Activated gamma-delta T cell (primary cell): ENCODE measurements at regions not wholly inside any gene's neighbourhood (a gene's known extent, or its start where the extent isn't known, plus 50 kb on each side); places are given as distances from the start of the nearest gene placed in this dataset.
"Not testable (repeated sequence)": the region's sequence is repeated elsewhere in the genome, so short reads cannot be mapped to it uniquely, and the experiment has no call there.

Source experiments
- DNase-seq: peaks from one replicate; lab custom pipeline; 2025; lab: John Stamatoyannopoulos, UW

DNA sequence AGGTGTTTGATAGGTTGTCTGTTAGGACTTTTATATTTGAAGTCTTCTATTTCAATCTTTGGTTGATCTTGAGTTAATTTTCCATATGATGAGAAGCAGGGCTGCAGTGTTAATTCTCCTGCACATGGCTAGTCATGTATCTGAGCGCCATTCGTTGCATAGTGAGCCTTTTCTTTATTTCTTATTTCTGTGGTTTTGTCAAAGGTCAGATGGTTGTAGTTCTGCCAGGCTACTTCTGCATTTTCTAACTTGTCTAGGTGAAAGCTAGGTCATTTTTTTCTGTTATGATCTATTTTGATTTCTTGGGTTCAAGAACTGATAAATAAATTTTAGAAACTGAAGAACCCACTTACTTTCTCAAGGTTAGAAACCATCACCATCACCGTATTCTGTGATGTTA lies 56.7 kb downstream of the CCDC74A start:
- DNase-seq = no peak

DNA sequence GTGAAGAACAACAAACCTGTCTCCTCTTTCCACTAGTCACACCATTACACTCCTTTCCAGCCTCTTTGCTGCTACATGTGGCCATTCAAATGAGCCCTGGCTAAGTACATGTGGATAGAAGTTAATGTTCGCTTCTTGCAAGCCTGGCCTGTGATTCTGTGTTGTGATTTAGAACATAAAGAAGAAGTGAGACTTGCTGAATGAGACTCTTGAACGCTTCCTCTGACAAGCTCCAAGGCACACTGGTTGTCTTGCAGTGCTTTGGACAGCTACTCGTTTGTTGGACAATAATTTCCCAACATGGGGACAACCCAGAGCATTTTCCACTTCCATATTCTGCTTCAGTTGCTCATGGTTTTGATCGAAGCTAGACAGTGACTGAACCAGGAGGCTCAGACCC lies 57.3 kb downstream of the CCDC74A start:
- DNase-seq = no peak

DNA sequence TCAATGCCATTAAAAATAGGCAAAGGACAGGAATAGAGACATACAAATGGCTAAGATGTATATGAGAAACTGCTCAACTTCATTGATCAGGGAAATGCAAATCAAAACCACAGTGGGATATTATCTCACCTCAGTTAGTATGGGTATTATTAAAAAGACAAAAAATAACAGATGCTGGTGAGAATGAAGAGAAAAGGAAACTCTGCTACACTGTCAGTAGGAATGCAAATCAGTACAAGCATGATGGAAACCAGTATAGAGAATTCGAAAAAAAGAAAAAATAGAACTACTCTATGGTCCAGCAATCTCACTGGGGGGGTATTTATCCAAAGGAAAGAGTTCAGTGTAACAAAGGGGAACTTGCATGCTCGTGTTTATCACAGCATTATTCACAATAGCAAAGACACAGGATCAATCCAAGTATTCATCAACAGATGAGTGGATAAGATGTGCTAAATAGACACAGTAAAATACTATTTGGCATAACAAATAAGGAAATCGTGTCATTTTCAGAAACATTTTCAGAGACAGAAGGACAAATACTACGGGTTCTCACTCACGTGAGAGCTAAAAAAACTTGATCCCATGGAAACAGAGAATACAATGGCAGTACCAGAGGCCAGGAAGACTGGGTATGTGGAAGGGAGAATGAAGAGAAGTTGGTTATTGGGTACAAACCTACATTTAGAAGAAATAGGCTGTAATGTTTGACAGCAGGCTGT lies 60.6 kb downstream of the CCDC74A start:
- DNase-seq = no peak

DNA sequence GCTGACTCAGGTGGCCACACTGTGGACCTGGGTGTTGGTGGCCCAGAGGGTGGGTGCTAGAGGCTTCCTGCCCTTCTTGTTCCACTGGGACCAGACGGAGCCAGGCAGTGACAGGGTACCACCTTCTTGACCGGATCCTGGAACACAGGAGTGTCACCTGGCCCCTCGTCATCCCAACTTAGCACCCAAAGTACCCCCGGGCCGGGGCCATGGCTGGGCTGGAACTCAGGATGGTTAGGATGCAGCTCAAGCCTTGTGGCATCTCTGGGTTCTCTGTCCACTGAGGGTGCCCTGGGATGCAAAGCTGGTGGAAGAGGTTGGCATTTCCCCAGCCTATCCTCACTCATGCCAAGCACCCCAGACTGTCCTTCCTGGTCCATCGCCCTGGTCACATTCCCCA lies 61.4 kb downstream of the CCDC74A start:
- DNase-seq = not testable (repeated sequence)

DNA sequence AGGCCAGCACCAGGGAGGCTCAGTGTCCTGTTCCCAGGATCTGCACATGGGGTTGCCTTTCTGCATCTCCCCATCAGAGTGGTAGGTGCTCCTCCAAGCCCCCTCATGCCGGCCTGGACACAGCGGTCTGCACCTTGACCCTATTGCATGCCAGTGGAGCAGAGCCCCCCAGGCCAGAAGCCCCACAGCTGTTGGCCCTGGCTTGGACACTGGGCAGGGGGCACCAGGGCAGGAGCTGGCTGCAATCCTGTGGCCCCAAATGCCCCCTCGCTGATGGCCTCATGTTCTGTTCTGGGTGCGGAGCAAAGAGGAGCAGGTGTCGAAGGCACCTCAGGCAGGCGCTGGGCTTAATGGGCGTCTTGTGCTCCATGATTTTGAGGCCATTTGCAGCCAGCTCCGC lies 62.7 kb downstream of the CCDC74A start:
- no peak for DNase-seq

DNA sequence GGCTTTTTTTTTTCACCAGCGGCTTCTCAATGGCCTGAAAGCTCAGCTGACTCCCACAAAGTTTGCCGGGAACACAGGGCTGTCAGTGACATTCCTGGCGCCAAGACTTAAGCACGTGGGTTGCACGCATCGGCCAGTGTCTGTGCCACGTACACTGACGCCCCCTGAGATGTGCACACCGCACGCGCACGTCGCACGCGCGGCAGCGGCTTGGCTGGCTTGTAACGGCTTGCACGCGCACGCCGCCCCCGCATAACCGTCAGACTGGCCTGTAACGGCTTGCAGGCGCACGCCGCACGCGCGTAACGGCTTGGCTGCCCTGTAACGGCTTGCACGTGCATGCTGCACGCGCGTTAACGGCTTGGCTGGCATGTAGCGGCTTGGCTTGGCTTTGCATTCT lies 63.2 kb downstream of the CCDC74A start:
- no peak for DNase-seq

DNA sequence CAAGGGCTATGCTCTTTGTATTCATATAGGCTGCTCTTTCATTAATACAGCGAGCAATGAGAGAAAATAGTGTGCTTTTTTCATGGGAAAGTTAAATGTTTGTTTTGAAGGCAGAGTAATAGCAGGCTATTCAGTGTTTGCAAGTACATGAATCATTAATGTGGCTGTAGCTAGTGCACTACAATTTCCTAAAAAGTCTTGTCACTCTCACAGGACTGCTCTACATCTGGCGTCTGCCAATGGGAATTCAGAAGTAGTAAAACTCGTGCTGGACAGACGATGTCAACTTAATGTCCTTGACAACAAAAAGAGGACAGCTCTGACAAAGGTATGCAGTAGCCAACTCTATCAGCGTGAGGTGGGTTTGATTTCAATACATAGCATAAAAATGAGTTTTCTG lies 68.9 kb downstream of the CCDC74A start:
- not testable (repeated sequence) for DNase-seq

DNA sequence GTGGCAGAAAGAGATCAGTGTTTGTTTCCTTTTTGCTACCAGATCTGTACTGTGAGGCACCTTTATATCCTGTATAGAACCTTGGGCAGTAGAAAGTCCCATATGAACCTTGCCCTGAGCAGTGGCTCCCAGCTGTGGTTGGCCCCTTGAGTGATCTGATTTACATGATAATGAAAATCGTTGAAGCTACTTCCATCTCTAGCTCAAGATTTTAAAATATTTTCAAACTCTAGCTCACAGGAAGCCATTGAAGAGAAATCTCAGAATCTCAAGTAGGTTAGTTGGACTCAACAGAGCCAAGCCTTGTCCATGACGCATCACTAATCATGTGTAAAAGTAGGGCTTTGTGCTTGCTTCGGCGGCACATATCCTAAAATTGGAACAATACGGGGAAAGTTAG lies 74.8 kb downstream of the CCDC74A start:
- DNase-seq = not testable (repeated sequence)

DNA sequence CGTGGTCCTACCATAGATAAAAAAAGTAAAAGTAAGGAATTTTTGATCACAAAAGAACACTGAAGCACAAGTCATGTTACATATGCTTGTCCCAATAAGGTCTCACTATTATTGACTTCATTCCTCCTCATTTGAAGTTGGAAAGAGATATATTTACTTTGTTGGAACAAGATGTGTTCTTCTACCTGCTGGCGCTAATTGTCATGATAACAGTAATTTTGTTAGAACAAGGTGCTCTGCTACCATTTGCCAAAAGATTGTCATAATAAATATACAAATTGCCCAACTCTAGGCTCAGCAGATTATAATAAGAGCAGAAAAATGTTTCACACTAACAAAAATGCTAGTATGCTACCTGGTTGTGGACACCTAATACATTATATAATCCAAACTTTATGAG lies 77.0 kb downstream of the CCDC74A start:
- DNase-seq = not testable (repeated sequence)

DNA sequence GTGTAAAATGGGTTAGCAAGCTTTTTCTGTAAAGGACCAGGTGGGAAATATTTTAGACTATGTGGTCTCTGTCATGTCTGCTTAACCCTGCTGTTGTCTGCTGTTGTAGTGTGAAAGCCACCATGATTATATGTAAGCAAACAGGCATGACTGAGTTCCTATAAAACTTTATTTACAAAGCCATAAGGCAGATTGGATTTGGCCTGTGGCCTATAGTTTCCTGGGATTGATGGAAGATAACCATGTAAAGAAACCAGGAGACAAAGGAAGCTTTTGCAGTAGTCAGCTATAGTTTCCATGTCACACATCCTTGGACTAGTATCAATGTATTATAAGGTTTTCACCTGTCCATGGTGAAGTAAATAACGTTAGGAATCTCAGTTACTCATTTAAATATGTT lies 78.7 kb downstream of the CCDC74A start:
- DNase-seq = not testable (repeated sequence)

DNA sequence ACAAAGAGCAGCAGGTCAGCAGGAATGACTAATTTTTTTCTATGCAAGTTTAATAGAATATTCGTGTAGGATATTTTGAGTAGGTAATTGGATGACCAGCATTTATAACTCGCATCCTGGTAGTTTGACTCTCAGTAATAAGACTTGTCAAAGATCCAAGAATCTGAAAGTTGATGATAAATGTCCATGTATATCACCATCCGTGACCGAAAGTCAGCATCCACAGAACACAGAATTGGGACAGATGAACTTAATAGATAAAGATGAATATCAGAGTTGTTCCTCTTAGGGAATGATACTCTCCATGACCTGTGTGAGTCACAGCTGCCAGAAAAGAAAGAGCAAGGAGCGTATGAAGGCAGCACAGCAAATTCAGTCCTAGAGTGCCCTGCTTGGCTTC lies 79.4 kb downstream of the CCDC74A start:
- DNase-seq = not testable (repeated sequence)

DNA sequence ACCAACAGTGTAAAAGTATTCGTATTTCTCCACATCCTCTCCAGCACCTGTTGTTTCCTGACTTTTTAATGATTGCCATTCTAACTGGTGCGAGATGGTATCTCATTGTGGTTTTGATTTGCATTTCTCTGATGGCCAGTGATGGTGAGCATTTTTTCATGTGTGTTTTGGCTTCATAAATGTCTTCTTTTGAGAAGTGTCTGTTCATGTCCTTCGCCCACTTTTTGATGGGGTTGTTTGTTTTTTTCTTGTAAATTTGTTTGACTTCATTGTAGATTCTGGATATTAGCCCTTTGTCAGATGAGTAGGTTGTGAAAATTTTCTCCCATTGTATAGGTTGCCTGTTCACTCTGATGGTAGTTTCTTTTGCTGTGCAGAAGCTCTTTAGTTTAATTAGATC lies 86.9 kb downstream of the CCDC74A start:
- not testable (repeated sequence) for DNase-seq

DNA sequence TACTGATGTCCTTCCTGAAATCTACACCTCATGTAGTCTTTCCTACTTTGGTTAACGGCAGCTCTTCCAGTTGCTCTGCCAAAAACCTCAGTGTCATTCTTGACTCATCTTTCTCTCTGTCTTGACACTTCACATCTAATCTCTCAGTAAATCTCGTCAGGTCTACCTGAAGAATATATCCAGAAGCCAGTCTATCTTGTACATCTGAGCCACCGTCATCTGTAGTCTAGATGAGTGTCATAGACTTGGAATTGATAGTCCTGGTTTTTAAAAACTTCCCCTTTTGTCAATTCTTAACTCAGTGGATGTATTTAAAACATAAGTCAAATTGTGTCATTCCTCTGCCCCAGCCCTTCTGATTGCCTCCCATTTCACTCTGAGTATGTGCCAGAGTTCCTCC lies 90.6 kb downstream of the CCDC74A start:
- not testable (repeated sequence) for DNase-seq

DNA sequence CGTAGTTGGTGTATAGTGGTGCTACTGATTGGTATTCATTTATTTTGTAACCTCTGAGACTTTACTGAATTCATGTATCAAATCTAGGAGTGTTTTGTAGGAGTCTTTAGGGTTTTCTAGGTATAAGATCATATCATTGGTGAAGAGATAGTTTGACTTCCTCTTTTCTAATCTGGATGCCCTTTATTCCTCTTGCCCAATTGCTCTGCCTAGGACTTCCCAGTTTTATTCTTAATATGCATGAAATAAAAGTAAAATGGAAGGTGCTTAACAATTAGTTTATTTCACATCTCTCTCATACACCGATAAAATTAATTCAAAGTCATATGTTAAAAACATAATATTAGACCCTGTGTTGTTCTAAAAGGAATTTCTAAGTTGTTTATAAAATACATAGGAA lies 95.2 kb downstream of the CCDC74A start:
- not testable (repeated sequence) for DNase-seq

DNA sequence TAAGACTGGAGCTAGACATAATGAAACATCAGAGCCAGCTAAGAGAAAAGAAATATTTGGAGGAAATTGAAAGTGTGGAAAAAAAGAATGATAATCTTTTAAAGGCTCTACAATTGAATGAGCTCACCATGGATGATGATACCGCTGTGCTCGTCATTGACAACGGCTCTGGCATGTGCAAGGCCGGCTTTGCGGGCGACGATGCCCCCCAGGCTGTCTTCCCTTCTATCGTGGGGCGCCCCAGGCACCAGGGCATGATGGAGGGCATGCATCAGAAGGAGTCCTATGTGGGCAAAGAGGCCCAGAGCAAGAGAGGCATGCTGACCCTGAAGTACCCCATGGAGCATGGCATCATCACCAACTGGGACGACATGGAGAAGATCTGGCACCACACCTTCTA lies 98.3 kb downstream of the CCDC74A start:
- DNase-seq = not testable (repeated sequence)

DNA sequence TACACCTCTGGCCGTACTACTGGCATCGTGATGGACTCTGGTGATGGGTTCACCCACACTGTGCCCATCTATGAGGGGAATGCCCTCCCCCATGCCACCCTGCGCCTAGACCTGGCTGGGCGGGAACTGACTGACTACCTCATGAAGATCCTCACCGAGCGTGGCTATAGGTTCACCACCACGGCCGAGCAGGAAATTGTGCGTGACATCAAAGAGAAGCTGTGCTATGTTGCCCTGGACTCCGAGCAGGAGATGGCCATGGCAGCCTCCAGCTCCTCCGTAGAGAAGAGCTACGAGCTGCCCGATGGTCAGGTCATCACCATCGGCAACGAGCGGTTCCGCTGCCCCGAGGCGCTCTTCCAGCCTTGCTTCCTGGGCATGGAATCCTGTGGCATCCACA lies 98.9 kb downstream of the CCDC74A start:
- not testable (repeated sequence) for DNase-seq

DNA sequence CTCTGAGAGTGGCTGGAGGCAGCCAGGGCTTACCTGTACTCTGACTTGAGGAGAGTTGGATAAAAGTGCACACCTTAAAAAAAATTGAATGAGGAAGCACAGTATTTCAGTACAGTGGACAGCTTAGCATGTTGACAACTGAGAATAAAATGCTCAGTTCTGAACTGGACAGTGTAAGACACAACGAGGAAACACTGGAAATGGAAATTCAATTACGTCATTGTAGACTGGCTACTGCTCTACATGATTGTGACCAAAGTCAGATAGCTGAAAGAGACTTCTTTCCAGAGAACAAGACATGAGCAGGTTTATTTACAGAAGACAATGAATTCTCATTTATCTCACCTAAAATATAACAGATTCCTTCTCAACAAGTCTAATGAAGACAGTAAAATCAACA lies 100.1 kb downstream of the CCDC74A start:
- DNase-seq = not testable (repeated sequence)

DNA sequence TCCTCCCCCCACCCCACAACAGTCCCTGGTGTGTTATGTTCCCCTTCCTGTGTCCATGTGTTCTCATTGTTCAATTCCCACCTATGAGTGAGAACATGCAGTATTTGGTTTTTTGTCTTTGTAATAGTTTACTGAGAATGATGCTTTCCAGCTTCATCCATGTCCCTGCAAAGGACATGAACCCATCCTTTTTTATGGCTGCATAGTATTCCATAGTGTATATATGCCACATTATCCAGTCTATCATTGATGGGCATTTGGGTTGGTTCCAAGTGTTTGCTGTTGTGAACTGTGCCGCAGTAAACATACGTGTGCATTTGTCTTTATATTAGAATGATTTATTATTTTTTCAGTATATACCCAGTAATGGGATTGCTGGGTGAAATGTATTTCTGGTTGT lies 104.0 kb downstream of the CCDC74A start:
- DNase-seq = not testable (repeated sequence)

DNA sequence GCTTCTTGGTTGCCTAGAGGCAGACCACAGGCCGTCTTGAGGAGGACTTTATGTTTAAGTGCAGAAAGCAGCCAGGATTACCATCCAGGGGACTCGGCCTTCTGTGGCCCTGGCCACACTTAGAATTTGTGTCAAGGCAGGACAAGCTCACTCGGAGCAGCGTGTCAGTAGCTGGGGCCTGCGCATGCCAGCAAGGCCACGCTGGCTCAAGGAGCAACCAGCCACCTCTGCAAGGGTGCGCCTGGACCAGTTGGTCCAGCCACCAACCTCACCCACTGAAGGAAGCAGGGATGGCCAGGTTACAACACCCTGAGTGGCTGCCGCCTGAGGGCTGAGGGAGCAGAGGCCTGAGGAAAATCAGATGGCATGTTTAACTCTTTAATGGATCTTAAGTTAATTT lies 105.7 kb downstream of the CCDC74A start:
- not testable (repeated sequence) for DNase-seq

DNA sequence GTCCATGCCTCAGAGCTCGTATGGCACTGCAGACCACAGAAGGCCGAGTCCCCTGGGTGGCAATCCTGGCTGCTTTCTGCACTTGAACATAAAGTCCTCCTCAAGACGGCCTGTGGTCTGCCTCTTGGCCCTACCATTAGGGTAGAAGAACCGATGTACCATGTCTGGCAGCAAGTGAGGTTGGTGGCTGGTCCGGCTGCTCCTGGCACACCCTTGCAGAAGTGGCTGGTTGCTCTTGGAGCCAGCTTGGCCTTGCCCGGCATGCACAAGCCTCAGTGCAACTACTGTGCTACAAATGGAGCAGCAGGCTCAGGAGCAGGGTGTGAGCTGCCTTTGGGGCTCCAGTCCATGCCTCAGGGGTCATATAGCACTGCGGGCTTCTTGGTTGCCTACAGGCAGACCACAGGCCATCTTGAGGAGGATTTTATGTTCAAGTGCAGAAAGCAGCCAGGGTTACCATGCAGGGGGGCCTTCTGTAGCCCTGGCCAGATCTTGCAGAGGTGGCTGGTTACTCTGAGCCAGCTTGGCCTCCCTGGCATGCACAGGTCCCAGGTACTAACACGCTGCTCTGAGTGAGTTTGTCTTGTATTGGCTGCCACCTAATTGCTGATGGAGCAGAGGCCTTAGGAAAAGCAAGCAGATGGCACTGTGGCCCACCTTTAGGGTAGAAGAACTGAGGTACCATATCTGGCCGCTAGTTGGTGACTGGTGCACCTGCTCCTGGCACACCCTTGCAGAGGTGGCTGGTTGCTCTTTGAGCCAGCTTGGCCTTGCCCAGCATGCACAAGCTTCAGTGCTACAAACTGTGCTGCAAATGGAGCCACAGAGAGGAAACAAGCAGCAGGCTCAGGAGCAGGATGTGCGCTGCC lies 106.4 kb downstream of the CCDC74A start:
- not testable (repeated sequence) for DNase-seq

DNA sequence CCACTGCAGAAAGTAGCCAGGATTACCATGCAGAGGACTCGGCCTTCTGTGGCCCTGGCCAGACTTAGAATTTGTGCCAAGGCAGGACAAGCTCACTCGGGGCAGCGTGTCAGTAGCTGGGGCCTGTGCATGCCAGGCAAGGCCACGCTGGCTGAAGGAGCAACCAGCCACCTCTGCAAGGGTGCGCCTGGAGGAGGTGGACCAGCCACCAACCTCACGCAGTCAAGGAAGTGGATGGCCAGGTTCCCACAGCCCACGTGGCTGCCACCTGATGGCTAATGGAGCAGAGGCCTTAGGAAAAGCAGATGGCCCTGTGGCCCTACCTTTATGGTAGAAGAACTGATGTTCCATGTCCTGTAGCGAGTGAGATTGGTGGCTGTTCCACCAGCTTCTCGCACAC lies 107.9 kb downstream of the CCDC74A start:
- no peak for DNase-seq

DNA sequence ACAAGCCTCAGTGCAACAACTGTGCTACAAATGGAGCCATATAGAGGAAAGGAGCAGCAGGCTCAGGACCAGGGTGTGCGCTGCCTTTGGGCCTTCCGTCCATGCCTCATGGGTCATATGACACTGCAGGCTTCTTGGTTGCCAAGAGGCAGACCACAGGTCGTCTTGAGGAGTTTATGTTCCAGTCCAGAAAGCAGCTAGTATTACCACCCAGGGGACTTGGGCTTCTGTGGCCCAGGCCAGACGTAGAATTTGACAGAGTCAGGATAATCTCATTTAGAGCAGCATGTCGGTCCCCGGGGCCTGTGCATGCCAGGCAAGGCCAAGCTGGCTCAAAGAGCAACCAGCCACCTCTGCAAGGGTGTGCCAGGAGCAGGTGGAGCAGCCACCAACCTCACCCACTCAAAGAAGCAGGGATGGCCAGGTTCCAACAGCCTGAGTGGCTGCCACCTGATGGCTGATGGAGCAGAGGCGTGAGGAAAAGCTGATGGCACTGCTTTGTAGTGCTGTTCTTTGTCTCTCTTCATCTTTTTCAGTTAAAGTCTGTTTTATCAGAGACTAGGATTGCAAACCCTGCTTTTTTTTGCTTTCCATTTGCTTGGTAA lies 109.1 kb downstream of the CCDC74A start:
- DNase-seq = not testable (repeated sequence)
